Retinal pigment epithelial cell (primary cell): ENCODE measurements at regions not wholly inside any gene's neighbourhood (a gene's known extent, or its start where the extent isn't known, plus 50 kb on each side); places are given as distances from the start of the nearest gene placed in this dataset.

Source experiments
- DNase-seq: peaks from one replicate; pipeline ENCODE4 v3.0.0-alpha.2; 2010; ENCODE audit warnings: low read depth
- H3K4me3 ChIP-seq: 2 replicates; pipeline ENCODE4 v1.5.1; 2011; ENCODE audit warnings: mild to moderate bottlenecking, low read length, control low read depth, moderate library complexity
- CTCF ChIP-seq: conservative IDR thresholded peaks from 2 replicates; pipeline ENCODE4 v1.5.1; 2011; ENCODE audit warnings: low read depth, low read length, control low read depth, inconsistent platforms

- H3K4me3 ChIP-seq: no peak overlapping the region
- TF ChIP-seq CTCF: no peak
- no peak for DNase-seq
Measured at GRCh38 chr1:222210776-222211175, 337.1 kb downstream of the HHIPL2 start.

GRCh38 chr1:222204475-222204874, 343.4 kb downstream of the HHIPL2 start:
- no peak for DNase-seq
- H3K4me3 ChIP-seq: no peak overlapping the region
- no peak for TF ChIP-seq CTCF

GRCh38 chr1:222202831-222203230, 345.1 kb downstream of the HHIPL2 start:
- DNase-seq: no peak
- no peak for TF ChIP-seq CTCF

GRCh38 chr1:222196736-222197135, 351.2 kb downstream of the HHIPL2 start:
- DNase-seq: no peak
- no peak for TF ChIP-seq CTCF
- H3K4me3 ChIP-seq: no peak overlapping the region

More at GRCh38 chr1:222202831-222203230, 345.1 kb downstream of the HHIPL2 start:
- H3K4me3 ChIP-seq: no peak overlapping the region

GRCh38 chr1:222196288-222196687, 351.6 kb downstream of the HHIPL2 start:
- DNase-seq: no peak
- no peak for TF ChIP-seq CTCF
- no peak overlapping the region for H3K4me3 ChIP-seq

- DNase-seq: no peak
- TF ChIP-seq CTCF: no peak
- H3K4me3 ChIP-seq: no peak overlapping the region
Measured at GRCh38 chr1:222195857-222196256, 352.0 kb downstream of the HHIPL2 start.

GRCh38 chr1:222189218-222189617, 358.7 kb downstream of the HHIPL2 start:
- no peak for TF ChIP-seq CTCF
- no peak overlapping the region for H3K4me3 ChIP-seq
- no peak for DNase-seq
